ENCODE measurements at regions not wholly inside any gene's neighbourhood (a gene's known extent, or its start where the extent isn't known, plus 50 kb on each side); places are given as distances from the start of the nearest gene placed in this dataset.

GRCh38 chr2:123513351-123513750, 511.7 kb upstream of the CNTNAP5 start:
- in situ Hi-C loops (cut with MboI), result no loop called here
- ChIA-PET RAD21 (ENCODE audit: unreplicated experiment) (interaction anchor here (0.5 kb wide), 1 partner anchor 1195 kb away, joined by 3 read pairs; no protein-coding TSS in a partner anchor), SMC1A (ENCODE audit: uncharacterized antibody, unreplicated experiment) (no interaction called here), CTCF (no interaction called here), POLR2A (no interaction called here)
- FAIRE-seq, result no peak
- Histone ChIP-seq H3K9me3 (replicated peaks; ENCODE audit: control insufficient read depth, insufficient read depth, low read length) (no peaks in the 10 kb centered on the region), H3K4me3 (no peak overlapping the region), H4K20me1 (ENCODE audit: control insufficient read depth, insufficient read depth) (no peaks in the 10 kb centered on the region), H2AFZ (ENCODE audit: control insufficient read depth, low read depth, low read length) (no peak overlapping the region), H3K9ac (ENCODE audit: control insufficient read depth, insufficient read depth, low read length) (no peak overlapping the region), H3K79me2 (ENCODE audit: control insufficient read depth, insufficient read depth, low read length) (no peaks in the 10 kb centered on the region), H3K4me2 (ENCODE audit: control insufficient read depth, insufficient read depth) (no peak overlapping the region), H3K36me3 (ENCODE audit: control insufficient read depth in 2 of 2, insufficient read depth in 2 of 2, low read length in 1 of 2) (no peaks in the 10 kb centered on the region), H3K27ac (ENCODE audit: control insufficient read depth, insufficient read depth) (no peak overlapping the region), H3K4me1 (ENCODE audit: control insufficient read depth, insufficient read depth, low read length) (no peaks in the 10 kb centered on the region), H3K27me3 (replicated peaks in 1 of 2; ENCODE audit: control insufficient read depth in 2 of 2, insufficient read depth in 2 of 2, low read length in 1 of 2) (no peaks in the 10 kb centered on the region)
- DNase-seq (ENCODE audit: low read depth, low spot score), result no peak
- intact Hi-C loops (cut with micrococcal nuclease; ENCODE audit: unreplicated experiment), result no loop called here
- TF ChIP-seq LARP7 (IDR thresholded peaks at IDR 0.05), result no peak
- no peak for TF ChIP-seq BCL11A (IDR thresholded peaks at IDR 0.05; ENCODE audit: low read depth, low read length)
- TF ChIP-seq MXI1 (IDR thresholded peaks at IDR 0.05; ENCODE audit: low read depth, low read length), result no peak
- TF ChIP-seq MEF2A (IDR thresholded peaks at IDR 0.05; ENCODE audit: insufficient read depth, low read depth, low read length), result no peak
- TF ChIP-seq MTA3 (IDR thresholded peaks at IDR 0.05; ENCODE audit: borderline replicate concordance, low read length), result no peak
- TF ChIP-seq STAT3 (IDR thresholded peaks at IDR 0.05; ENCODE audit: low read depth, low read length), result no peak
- no peak for TF ChIP-seq NR2C2 (IDR thresholded peaks at IDR 0.05; ENCODE audit: borderline replicate concordance, control insufficient read depth, insufficient read length, low read depth)
- TF ChIP-seq, protein P1, sequence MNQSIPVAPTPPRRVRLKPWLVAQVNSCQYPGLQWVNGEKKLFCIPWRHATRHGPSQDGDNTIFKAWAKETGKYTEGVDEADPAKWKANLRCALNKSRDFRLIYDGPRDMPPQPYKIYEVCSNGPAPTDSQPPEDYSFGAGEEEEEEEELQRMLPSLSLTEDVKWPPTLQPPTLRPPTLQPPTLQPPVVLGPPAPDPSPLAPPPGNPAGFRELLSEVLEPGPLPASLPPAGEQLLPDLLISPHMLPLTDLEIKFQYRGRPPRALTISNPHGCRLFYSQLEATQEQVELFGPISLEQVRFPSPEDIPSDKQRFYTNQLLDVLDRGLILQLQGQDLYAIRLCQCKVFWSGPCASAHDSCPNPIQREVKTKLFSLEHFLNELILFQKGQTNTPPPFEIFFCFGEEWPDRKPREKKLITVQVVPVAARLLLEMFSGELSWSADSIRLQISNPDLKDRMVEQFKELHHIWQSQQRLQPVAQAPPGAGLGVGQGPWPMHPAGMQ (IDR thresholded peaks at IDR 0.05; ENCODE audit: borderline replicate concordance), result no peak
- no peak for TF ChIP-seq NFXL1 (IDR thresholded peaks at IDR 0.05; ENCODE audit: borderline replicate concordance)
- no peak for TF ChIP-seq MTA2 (IDR thresholded peaks at IDR 0.05; ENCODE audit: low read depth)
- TF ChIP-seq, protein P2, sequence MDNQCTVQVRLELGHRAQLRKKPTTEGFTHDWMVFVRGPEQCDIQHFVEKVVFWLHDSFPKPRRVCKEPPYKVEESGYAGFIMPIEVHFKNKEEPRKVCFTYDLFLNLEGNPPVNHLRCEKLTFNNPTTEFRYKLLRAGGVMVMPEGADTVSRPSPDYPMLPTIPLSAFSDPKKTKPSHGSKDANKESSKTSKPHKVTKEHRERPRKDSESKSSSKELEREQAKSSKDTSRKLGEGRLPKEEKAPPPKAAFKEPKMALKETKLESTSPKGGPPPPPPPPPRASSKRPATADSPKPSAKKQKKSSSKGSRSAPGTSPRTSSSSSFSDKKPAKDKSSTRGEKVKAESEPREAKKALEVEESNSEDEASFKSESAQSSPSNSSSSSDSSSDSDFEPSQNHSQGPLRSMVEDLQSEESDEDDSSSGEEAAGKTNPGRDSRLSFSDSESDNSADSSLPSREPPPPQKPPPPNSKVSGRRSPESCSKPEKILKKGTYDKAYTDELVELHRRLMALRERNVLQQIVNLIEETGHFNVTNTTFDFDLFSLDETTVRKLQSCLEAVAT (IDR thresholded peaks at IDR 0.05), result no peak
- no peak for TF ChIP-seq SMAD1 (IDR thresholded peaks at IDR 0.05; ENCODE audit: low read depth, partially characterized antibody)
- no peak for TF ChIP-seq ZSCAN29 (IDR thresholded peaks at IDR 0.05)
- TF ChIP-seq ZZZ3 (IDR thresholded peaks at IDR 0.05; ENCODE audit: control insufficient read depth, insufficient read length, low read depth), result no peak
- no peak for TF ChIP-seq WRNIP1 (IDR thresholded peaks at IDR 0.05; ENCODE audit: borderline replicate concordance, low read depth, low read length)
- TF ChIP-seq ZBED1 (IDR thresholded peaks at IDR 0.05; ENCODE audit: borderline replicate concordance), result no peak
- TF ChIP-seq BMI1 (IDR thresholded peaks at IDR 0.05; ENCODE audit: borderline replicate concordance), result no peak
- TF ChIP-seq CEBPB (IDR thresholded peaks at IDR 0.05; ENCODE audit: borderline replicate concordance in 1 of 2, low read depth in 2 of 2, low read length in 2 of 2), result no peak
- no peak for TF ChIP-seq SIN3A (IDR thresholded peaks at IDR 0.05; ENCODE audit: low read depth, low read length)
- 0% methylated on average over 1 of the region's 1 CpG for WGBS (ENCODE audit: insufficient coverage, insufficient replicate concordance, low lambda C conversion rate, missing lambda C conversion rate)
- no peak for ATAC-seq
- no TSS peak for BruUV-seq (replicated peaks)
